HL-60 (cell line): ENCODE measurements at regions not wholly inside any gene's neighbourhood (a gene's known extent, or its start where the extent isn't known, plus 50 kb on each side); places are given as distances from the start of the nearest gene placed in this dataset.

Experiments used
- CTCF ChIP-seq: IDR thresholded peaks from one replicate; pipeline ENCODE4 v1.5.1; 2011; ENCODE audit warnings: low read length, control low read depth, inconsistent platforms; ENCODE audit not compliant: insufficient read depth
- GABPA ChIP-seq: IDR thresholded peaks from 2 replicates; pipeline ENCODE4 v1.6.1; 2012; ENCODE audit warnings: low read depth
- POLR2AphosphoS5 ChIP-seq: IDR thresholded peaks from 2 replicates; pipeline ENCODE4 v1.6.1; 2012; ENCODE audit warnings: low read depth

GRCh38 chr11:109704432-109704831 is 282.4 kb downstream of the C11orf87 start:
- no peak for TF ChIP-seq POLR2AphosphoS5
- no peak for TF ChIP-seq CTCF
- TF ChIP-seq GABPA, result no peak
